MM.1S (cell line): ENCODE measurements at regions not wholly inside any gene's neighbourhood (a gene's known extent, or its start where the extent isn't known, plus 50 kb on each side); places are given as distances from the start of the nearest gene placed in this dataset.

Experiments
- EZH2phosphoT487 ChIP-seq: fragments of 300-600 bp; sonication (generic); IDR thresholded peaks from 2 replicates; pipeline ENCODE4 v1.6.1; 2018; ENCODE audit warnings: antibody characterized with exemption, low read length
- TF ChIP-seq, protein P1 (sequence below): fragments of 300-600 bp; sonication (generic); IDR thresholded peaks from 2 replicates; pipeline ENCODE4 v1.5.1; 2016; ENCODE audit warnings: antibody characterized with exemption, low read length, mixed read lengths

DNA sequence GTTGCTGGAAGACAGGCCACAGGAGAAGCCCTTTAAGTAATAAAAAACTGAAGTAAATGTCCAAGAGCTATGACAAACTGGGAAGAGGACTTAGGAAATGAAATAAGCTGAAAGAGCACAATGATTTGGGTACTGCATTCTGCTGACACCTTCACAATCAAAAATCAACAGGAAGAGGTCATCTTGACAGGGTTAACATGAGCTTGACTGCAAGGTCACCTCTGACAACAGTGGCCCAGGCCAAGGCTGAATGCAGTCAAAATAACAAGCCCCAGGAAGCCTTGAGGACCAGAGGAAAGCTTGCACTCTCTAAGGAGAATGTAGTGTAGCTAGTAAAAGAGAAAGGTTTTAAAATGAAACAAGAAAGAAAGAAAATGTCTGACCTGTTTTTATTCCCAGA, 179.3 kb downstream of the SEC16B start:
- no peak for TF ChIP-seq EZH2phosphoT487
- TF ChIP-seq, protein P1, sequence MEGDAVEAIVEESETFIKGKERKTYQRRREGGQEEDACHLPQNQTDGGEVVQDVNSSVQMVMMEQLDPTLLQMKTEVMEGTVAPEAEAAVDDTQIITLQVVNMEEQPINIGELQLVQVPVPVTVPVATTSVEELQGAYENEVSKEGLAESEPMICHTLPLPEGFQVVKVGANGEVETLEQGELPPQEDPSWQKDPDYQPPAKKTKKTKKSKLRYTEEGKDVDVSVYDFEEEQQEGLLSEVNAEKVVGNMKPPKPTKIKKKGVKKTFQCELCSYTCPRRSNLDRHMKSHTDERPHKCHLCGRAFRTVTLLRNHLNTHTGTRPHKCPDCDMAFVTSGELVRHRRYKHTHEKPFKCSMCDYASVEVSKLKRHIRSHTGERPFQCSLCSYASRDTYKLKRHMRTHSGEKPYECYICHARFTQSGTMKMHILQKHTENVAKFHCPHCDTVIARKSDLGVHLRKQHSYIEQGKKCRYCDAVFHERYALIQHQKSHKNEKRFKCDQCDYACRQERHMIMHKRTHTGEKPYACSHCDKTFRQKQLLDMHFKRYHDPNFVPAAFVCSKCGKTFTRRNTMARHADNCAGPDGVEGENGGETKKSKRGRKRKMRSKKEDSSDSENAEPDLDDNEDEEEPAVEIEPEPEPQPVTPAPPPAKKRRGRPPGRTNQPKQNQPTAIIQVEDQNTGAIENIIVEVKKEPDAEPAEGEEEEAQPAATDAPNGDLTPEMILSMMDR = no peak
